ENCODE measurements at regions not wholly inside any gene's neighbourhood (a gene's known extent, or its start where the extent isn't known, plus 50 kb on each side); places are given as distances from the start of the nearest gene placed in this dataset.

- H3K56ac ChIP-seq (ENCODE audit: low read length) = no peak overlapping the region
- H3K79me2 ChIP-seq (ENCODE audit: control insufficient read depth, insufficient read depth, low read length) = no peaks in the 10 kb centered on the region
- H3K18ac ChIP-seq (ENCODE audit: low read length) = no peak overlapping the region
- H3K36me3 ChIP-seq (ENCODE audit: control insufficient read depth, insufficient read depth, low read length) = no peaks in the 10 kb centered on the region
- no peak overlapping the region for H4K5ac ChIP-seq (ENCODE audit: low read length)
- WGBS (ENCODE audit: extremely low coverage, insufficient coverage, low lambda C conversion rate) = no CpG with 5 or more reads among the region's 7 CpGs
- H3K4me2 ChIP-seq (ENCODE audit: low read length) = no peak overlapping the region
- no peak overlapping the region for H3K27ac ChIP-seq (ENCODE audit: low read depth, low read length)
- H3K27me3 ChIP-seq (ENCODE audit: insufficient read depth, low read length, poor library complexity) = no peaks in the 10 kb centered on the region
- H2BK15ac ChIP-seq (replicated peaks; ENCODE audit: low read depth) = no peak overlapping the region
- no peak overlapping the region for H3K4me3 ChIP-seq (ENCODE audit: low read length)
- H4K8ac ChIP-seq (ENCODE audit: low read depth, low read length) = no peak overlapping the region
- H3K23ac ChIP-seq (ENCODE audit: low read length) = no peak overlapping the region
- no peak overlapping the region for H3K4ac ChIP-seq (ENCODE audit: low read depth, low read length)
- no peaks in the 10 kb centered on the region for H3K4me1 ChIP-seq (ENCODE audit: control insufficient read depth, low read depth, low read length)
- no peaks in the 10 kb centered on the region for H3K79me1 ChIP-seq (ENCODE audit: low read length)
- H3K9ac ChIP-seq (ENCODE audit: low read length) = no peak overlapping the region
- DNase-seq = no peak
- H2BK120ac ChIP-seq (ENCODE audit: low read depth, low read length) = no peak overlapping the region
- H2AK5ac ChIP-seq (ENCODE audit: low read length) = no peak overlapping the region
- H2BK5ac ChIP-seq (ENCODE audit: low read length) = no peak overlapping the region
Measured at GRCh38 chr7:101714097-101714496, 85.0 kb upstream of the MYL10 start.

GRCh38 chr7:101717628-101718357 is 88.7 kb upstream of the MYL10 start:
- Histone ChIP-seq H3K56ac (ENCODE audit: low read length) (peak overlapping the region; percentile 60), H2BK5ac (ENCODE audit: low read length) (no peak overlapping the region), H3K36me3 (ENCODE audit: control insufficient read depth, insufficient read depth, low read length) (no peaks in the 10 kb centered on the region), H3K9ac (ENCODE audit: low read length) (no peak overlapping the region), H2BK15ac (replicated peaks; ENCODE audit: low read depth) (no peak overlapping the region), H3K4me2 (ENCODE audit: low read length) (no peak overlapping the region), H3K79me1 (ENCODE audit: low read length) (no peaks in the 10 kb centered on the region), H3K27me3 (ENCODE audit: insufficient read depth, low read length, poor library complexity) (no peaks in the 10 kb centered on the region), H4K5ac (ENCODE audit: low read length) (no peak overlapping the region), H3K79me2 (ENCODE audit: control insufficient read depth, insufficient read depth, low read length) (no peaks in the 10 kb centered on the region), H3K27ac (ENCODE audit: low read depth, low read length) (no peak overlapping the region), H3K18ac (ENCODE audit: low read length) (no peak overlapping the region), H3K4me3 (ENCODE audit: low read length) (no peak overlapping the region), H4K8ac (ENCODE audit: low read depth, low read length) (no peak overlapping the region), H2AK5ac (ENCODE audit: low read length) (no peak overlapping the region), H2BK120ac (ENCODE audit: low read depth, low read length) (no peak overlapping the region), H3K23ac (ENCODE audit: low read length) (no peak overlapping the region), H3K4me1 (ENCODE audit: control insufficient read depth, low read depth, low read length) (no peaks in the 10 kb centered on the region), H3K4ac (ENCODE audit: low read depth, low read length) (no peak overlapping the region)
- WGBS (ENCODE audit: extremely low coverage, insufficient coverage, low lambda C conversion rate) = no CpG with 5 or more reads among the region's 25 CpGs
- peak; percentile 84 for DNase-seq

DNA sequence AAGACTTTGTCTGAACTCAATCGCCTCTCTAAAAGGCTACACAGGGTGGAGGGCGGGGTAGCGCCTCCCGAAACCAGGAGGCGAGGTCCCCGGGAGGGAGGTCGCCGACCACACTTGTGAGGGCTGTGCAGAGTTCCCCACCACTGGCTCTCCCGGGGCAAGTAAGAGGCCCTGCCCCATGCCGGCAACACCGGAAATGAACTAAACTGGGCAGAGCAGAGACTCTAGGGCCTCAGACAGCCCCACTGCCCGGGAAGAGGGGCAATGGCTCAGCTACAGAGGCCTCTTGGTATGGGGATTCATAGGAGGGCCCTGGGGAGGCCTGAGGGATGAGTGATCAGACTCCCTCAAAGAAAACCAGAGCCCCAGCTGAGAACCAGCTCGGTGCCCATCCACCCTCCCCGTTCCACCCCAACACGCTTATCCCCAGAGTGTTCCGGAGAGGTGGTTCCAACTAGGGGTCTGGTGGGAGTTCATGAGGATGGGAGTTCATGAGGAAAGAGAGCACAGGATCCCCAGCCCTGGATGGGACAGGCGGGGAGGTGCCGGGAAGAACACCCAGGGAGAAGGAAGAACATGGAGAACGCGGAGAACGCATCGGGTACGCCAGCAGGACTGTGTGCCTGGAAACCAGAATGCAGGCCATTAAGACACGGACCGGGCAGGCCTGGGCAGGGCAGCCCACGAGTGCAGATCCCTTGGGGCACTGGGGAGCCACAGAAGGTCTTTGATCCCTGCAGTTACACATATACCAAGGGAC is 89.4 kb upstream of the MYL10 start:
- H3K4me2 ChIP-seq (ENCODE audit: low read length) = no peak overlapping the region
- H3K18ac ChIP-seq (ENCODE audit: low read length) = no peak overlapping the region
- H2BK5ac ChIP-seq (ENCODE audit: low read length) = no peak overlapping the region
- H3K4me1 ChIP-seq (ENCODE audit: control insufficient read depth, low read depth, low read length) = no peaks in the 10 kb centered on the region
- H3K79me1 ChIP-seq (ENCODE audit: low read length) = no peaks in the 10 kb centered on the region
- no peak overlapping the region for H3K23ac ChIP-seq (ENCODE audit: low read length)
- no CpG with 5 or more reads among the region's 26 CpGs for WGBS (ENCODE audit: extremely low coverage, insufficient coverage, low lambda C conversion rate)
- H2BK15ac ChIP-seq (replicated peaks; ENCODE audit: low read depth) = no peak overlapping the region
- no peak overlapping the region for H2BK120ac ChIP-seq (ENCODE audit: low read depth, low read length)
- no peaks in the 10 kb centered on the region for H3K27me3 ChIP-seq (ENCODE audit: insufficient read depth, low read length, poor library complexity)
- no peak overlapping the region for H2AK5ac ChIP-seq (ENCODE audit: low read length)
- H4K5ac ChIP-seq (ENCODE audit: low read length) = no peak overlapping the region
- no peak for DNase-seq
- no peaks in the 10 kb centered on the region for H3K36me3 ChIP-seq (ENCODE audit: control insufficient read depth, insufficient read depth, low read length)
- no peaks in the 10 kb centered on the region for H3K79me2 ChIP-seq (ENCODE audit: control insufficient read depth, insufficient read depth, low read length)
- H3K4me3 ChIP-seq (ENCODE audit: low read length) = no peak overlapping the region
- H4K8ac ChIP-seq (ENCODE audit: low read depth, low read length) = no peak overlapping the region
- H3K56ac ChIP-seq (ENCODE audit: low read length) = peak overlapping the region; percentile 11
- H3K4ac ChIP-seq (ENCODE audit: low read depth, low read length) = no peak overlapping the region
- H3K9ac ChIP-seq (ENCODE audit: low read length) = no peak overlapping the region
- H3K27ac ChIP-seq (ENCODE audit: low read depth, low read length) = no peak overlapping the region

DNA sequence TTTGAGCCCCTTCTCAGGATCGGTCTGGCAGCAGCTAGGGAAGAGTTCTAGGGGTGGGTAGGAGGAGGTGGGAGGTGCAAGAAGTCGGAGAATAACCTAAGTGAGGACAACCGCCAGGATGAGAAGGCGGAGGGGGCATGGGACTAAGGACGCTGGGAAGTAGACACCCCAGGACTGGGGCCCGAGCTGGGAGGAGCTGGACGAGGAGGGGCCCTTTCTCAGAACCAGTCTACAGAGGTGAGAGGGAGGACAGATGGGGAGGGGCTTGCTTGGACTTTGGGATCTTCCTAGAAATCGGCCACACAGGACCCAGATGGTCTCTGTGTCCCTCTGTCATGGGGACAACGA is 90.0 kb upstream of the MYL10 start:
- no peak overlapping the region for H4K8ac ChIP-seq (ENCODE audit: low read depth, low read length)
- H2BK5ac ChIP-seq (ENCODE audit: low read length) = no peak overlapping the region
- H3K18ac ChIP-seq (ENCODE audit: low read length) = no peak overlapping the region
- no peak for DNase-seq
- H3K27me3 ChIP-seq (ENCODE audit: insufficient read depth, low read length, poor library complexity) = no peaks in the 10 kb centered on the region
- no peak overlapping the region for H2BK120ac ChIP-seq (ENCODE audit: low read depth, low read length)
- H4K5ac ChIP-seq (ENCODE audit: low read length) = no peak overlapping the region
- H3K9ac ChIP-seq (ENCODE audit: low read length) = no peak overlapping the region
- H3K79me2 ChIP-seq (ENCODE audit: control insufficient read depth, insufficient read depth, low read length) = no peaks in the 10 kb centered on the region
- H3K4me3 ChIP-seq (ENCODE audit: low read length) = no peak overlapping the region
- no peak overlapping the region for H3K4ac ChIP-seq (ENCODE audit: low read depth, low read length)
- no peak overlapping the region for H3K23ac ChIP-seq (ENCODE audit: low read length)
- no peak overlapping the region for H3K27ac ChIP-seq (ENCODE audit: low read depth, low read length)
- H3K79me1 ChIP-seq (ENCODE audit: low read length) = no peaks in the 10 kb centered on the region
- no peak overlapping the region for H3K4me2 ChIP-seq (ENCODE audit: low read length)
- H2AK5ac ChIP-seq (ENCODE audit: low read length) = no peak overlapping the region
- no CpG with 5 or more reads among the region's 9 CpGs for WGBS (ENCODE audit: extremely low coverage, insufficient coverage, low lambda C conversion rate)
- H3K56ac ChIP-seq (ENCODE audit: low read length) = no peak overlapping the region
- H3K4me1 ChIP-seq (ENCODE audit: control insufficient read depth, low read depth, low read length) = no peaks in the 10 kb centered on the region
- H3K36me3 ChIP-seq (ENCODE audit: control insufficient read depth, insufficient read depth, low read length) = no peaks in the 10 kb centered on the region
- no peak overlapping the region for H2BK15ac ChIP-seq (replicated peaks; ENCODE audit: low read depth)

DNA sequence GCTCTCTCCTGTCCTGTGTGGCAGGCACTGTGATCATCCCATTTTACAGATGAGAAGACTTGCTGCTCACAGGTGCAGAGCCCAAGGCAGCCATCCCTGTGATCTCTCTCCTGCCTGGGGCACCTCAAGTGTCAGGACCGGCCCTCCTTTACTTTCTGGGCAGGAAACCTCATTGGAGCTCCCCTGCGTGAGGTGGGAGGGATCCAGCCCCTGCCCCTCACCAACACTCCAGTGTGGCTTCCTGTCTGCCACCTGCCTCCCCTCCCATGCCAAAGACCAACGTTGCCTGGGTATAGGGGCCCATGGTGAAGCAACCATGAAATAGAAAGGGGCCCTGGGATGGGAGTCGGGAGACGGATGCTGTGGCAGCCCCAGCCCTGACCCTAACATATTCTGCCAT is 91.2 kb upstream of the MYL10 start:
- Histone ChIP-seq H3K9ac (ENCODE audit: low read length) (no peak overlapping the region), H3K56ac (ENCODE audit: low read length) (no peak overlapping the region), H3K4me2 (ENCODE audit: low read length) (no peak overlapping the region), H3K27me3 (ENCODE audit: insufficient read depth, low read length, poor library complexity) (no peaks in the 10 kb centered on the region), H2BK120ac (ENCODE audit: low read depth, low read length) (no peak overlapping the region), H3K4me3 (ENCODE audit: low read length) (no peak overlapping the region), H3K4me1 (ENCODE audit: control insufficient read depth, low read depth, low read length) (no peaks in the 10 kb centered on the region), H4K8ac (ENCODE audit: low read depth, low read length) (no peak overlapping the region), H3K36me3 (ENCODE audit: control insufficient read depth, insufficient read depth, low read length) (no peaks in the 10 kb centered on the region), H3K79me1 (ENCODE audit: low read length) (no peaks in the 10 kb centered on the region), H2BK5ac (ENCODE audit: low read length) (no peak overlapping the region), H3K4ac (ENCODE audit: low read depth, low read length) (no peak overlapping the region), H3K18ac (ENCODE audit: low read length) (no peak overlapping the region), H3K27ac (ENCODE audit: low read depth, low read length) (no peak overlapping the region), H2BK15ac (replicated peaks; ENCODE audit: low read depth) (no peak overlapping the region), H3K23ac (ENCODE audit: low read length) (no peak overlapping the region), H4K5ac (ENCODE audit: low read length) (no peak overlapping the region), H2AK5ac (ENCODE audit: low read length) (no peak overlapping the region), H3K79me2 (ENCODE audit: control insufficient read depth, insufficient read depth, low read length) (no peaks in the 10 kb centered on the region)
- WGBS (ENCODE audit: extremely low coverage, insufficient coverage, low lambda C conversion rate) = no CpG with 5 or more reads among the region's 5 CpGs
- no peak for DNase-seq

All from mesendoderm (in vitro differentiated cells).